Esophagus squamous epithelium (tissue), 5 donors: ENCODE measurements at regions not wholly inside any gene's neighbourhood (a gene's known extent, or its start where the extent isn't known, plus 50 kb on each side); places are given as distances from the start of the nearest gene placed in this dataset.

ENCODE experiments used
- DNase-seq: peaks from one replicate; lab custom pipeline; 2025; lab: John Stamatoyannopoulos, UW
- H3K27ac ChIP-seq, 4 donors: fragments of 200-600 bp; sonication (generic); one replicate each; pipeline ENCODE4 v1.5.1; 2016 to 2019; ENCODE audit warnings: mild to moderate bottlenecking in 1 of 4
- H3K27me3 ChIP-seq, 4 donors: fragments of 200-600 bp; sonication (generic); 1 replicate in 3 of 4; 2 replicates in 1 of 4; pipeline versions ENCODE4 v1.5.1 to v1.6.0; 2017 to 2021; ENCODE audit warnings: antibody characterized with exemption in 1 of 4
- H3K36me3 ChIP-seq, 3 donors: fragments of 200-600 bp; sonication (generic); one replicate each; pipeline ENCODE4 v1.5.1; 2016 to 2019
- H3K4me1 ChIP-seq, 3 donors: fragments of 200-600 bp; sonication (generic); one replicate each; pipeline ENCODE4 v1.5.1; 2017 to 2019
- H3K4me3 ChIP-seq, 4 donors: fragments of 200-600 bp; sonication (generic); 1 replicate in 3 of 4; 2 replicates in 1 of 4; pipeline ENCODE4 v1.5.1; 2016 to 2019; ENCODE audit warnings: mild to moderate bottlenecking in 2 of 4, moderate library complexity in 1 of 4
- H3K9me3 ChIP-seq, 3 donors: fragments of 200-600 bp; sonication (generic); one replicate each; pipeline ENCODE4 v1.5.1; 2016 to 2019
- POLR2A ChIP-seq, 4 donors: fragments of 450-650 bp; IDR thresholded peaks; one replicate each; pipeline ENCODE4 v1.6.1; 2017; ENCODE audit warnings: antibody characterized with exemption in 4 of 4, mild to moderate bottlenecking in 4 of 4, moderate library complexity in 3 of 4
- WGBS, 2 donors: methylation state at CpG; one replicate each; pipeline ENCODE4 v1.1.5; 2018; 5-methylcytosine and 5-hydroxymethylcytosine counted together
- intact Hi-C: fragments of 100-400 bp; cut with DNase I; formaldehyde crosslinking; loops from one replicate; pipeline ENCODE4 v1.15.0; 2022
- TF ChIP-seq, protein P1 (sequence below), 6 experiments: fragments of 450-650 bp in 4 of 6; fragments of 200-600 bp in 2 of 6; sonication (generic) in 2 of 6; IDR thresholded peaks; one replicate each; pipeline ENCODE4 v1.5.1; 2016 to 2019; ENCODE audit warnings: antibody characterized with exemption in 6 of 6, mild to moderate bottlenecking in 4 of 6, moderate library complexity in 4 of 6
- donor health status: DM: yes; HTN: yes; CAD: no.

DNA sequence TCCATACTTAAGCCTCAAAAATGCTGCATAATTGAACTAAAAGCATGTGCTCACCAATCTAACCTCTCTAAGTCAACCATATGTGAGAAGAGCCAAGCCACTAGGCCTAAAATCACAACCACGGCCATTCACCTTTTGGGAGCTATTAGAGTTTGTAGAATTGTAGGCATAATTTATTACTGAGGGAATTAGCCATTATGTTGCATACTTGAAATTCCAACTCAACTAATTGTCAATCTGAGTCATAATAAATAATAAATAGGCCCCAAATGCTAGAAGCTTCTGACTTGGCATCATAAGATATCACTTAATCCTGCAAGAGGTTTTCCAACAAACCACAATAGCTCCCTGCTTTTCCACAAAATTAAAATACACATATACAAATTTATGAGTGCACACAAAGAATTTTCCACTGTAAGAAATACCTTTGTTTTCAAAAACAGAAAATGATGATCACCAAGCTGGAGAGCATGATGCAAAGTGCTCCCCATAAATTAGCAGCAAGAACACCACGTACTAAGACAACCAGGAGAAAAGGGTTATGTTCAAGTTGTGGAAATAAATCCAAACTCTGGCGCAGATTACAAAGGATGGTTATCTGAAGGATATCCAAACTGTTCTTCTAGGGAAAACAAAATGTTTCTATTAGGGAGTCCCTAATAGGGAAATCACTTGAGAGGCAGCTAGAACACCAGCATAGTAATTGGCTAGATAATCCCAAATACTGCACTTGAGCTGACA lies 250.0 kb upstream of the SLC30A5 start:
- Histone ChIP-seq H3K36me3 (no peaks in the 10 kb centered on the region), H3K27ac (no peak overlapping the region), H3K9me3 (no peaks in the 10 kb centered on the region), H3K4me3 (no peak overlapping the region), H3K27me3 (no peaks in the 10 kb centered on the region), H3K4me1 (peaks cover 1 to 26% (median 4%) of the 10 kb centered on the region in 3 donors)
- TF ChIP-seq POLR2A (IDR thresholded peaks at IDR 0.05): no peak
- TF ChIP-seq, protein P1, sequence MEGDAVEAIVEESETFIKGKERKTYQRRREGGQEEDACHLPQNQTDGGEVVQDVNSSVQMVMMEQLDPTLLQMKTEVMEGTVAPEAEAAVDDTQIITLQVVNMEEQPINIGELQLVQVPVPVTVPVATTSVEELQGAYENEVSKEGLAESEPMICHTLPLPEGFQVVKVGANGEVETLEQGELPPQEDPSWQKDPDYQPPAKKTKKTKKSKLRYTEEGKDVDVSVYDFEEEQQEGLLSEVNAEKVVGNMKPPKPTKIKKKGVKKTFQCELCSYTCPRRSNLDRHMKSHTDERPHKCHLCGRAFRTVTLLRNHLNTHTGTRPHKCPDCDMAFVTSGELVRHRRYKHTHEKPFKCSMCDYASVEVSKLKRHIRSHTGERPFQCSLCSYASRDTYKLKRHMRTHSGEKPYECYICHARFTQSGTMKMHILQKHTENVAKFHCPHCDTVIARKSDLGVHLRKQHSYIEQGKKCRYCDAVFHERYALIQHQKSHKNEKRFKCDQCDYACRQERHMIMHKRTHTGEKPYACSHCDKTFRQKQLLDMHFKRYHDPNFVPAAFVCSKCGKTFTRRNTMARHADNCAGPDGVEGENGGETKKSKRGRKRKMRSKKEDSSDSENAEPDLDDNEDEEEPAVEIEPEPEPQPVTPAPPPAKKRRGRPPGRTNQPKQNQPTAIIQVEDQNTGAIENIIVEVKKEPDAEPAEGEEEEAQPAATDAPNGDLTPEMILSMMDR (IDR thresholded peaks at IDR 0.05): no peak
- intact Hi-C loops: no loop called here
- no peak for DNase-seq
- WGBS, 2 donors: 76 to 86% methylated on average over 3 of the region's 3 CpGs

DNA sequence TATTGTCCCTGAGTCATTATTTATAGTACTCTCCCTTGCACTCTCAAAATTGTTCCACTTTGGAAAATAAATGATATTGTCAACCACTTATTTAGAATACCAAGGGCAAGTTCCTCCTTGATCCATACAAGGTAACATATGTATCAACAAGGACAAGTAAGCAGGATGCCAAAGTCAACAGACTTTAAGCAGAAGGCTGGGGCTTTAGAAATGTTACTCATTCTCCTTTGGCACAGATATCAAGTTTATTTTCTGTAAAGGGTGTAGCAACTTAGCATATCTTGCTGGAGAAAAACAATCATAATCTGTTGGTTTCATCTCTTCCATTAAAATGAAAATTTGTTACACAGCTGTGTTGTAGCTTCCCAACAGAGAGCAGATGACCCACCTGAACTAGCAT lies 248.7 kb upstream of the SLC30A5 start:
- Histone ChIP-seq H3K4me3 (no peak overlapping the region), H3K9me3 (no peaks in the 10 kb centered on the region), H3K27ac (no peak overlapping the region), H3K27me3 (no peaks in the 10 kb centered on the region), H3K4me1 (peaks cover 0 to 14% (median 0%) of the 10 kb centered on the region in 3 donors), H3K36me3 (no peaks in the 10 kb centered on the region)
- no peak for TF ChIP-seq POLR2A (IDR thresholded peaks at IDR 0.05)
- TF ChIP-seq, protein P1 (IDR thresholded peaks at IDR 0.05): no peak
- DNase-seq: no peak
- intact Hi-C loops: no loop called here

DNA sequence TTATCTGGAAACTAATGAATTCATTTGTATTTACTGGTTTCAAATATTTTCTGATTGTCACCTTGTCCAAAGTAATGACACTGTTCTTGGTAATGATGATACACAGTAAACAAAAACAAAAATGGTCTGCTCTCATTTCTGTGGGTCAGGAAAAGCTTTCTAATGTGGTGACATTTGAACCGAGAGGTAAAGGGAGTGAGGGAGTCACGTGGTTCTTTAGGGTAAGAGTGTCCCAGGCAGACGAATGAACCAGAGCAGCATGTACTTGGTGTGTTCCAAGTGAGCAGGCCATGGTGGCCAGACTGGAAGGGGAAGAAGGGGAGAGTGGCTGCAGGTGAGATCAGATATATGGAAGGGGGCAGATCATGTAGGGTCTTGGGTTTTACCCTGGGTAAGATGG lies 247.0 kb upstream of the SLC30A5 start:
- TF ChIP-seq, protein P1 (IDR thresholded peaks at IDR 0.05): no peak
- TF ChIP-seq POLR2A (IDR thresholded peaks at IDR 0.05): no peak
- intact Hi-C loops: no loop called here
- Histone ChIP-seq H3K9me3 (peaks cover 0 to 6% (median 0%) of the 10 kb centered on the region in 3 donors), H3K36me3 (no peaks in the 10 kb centered on the region), H3K27ac (no peak overlapping the region), H3K4me3 (no peak overlapping the region), H3K4me1 (peaks cover 0 to 14% (median 0%) of the 10 kb centered on the region in 3 donors), H3K27me3 (no peaks in the 10 kb centered on the region)
- WGBS, 2 donors: 81 to 84% methylated on average over 3 of the region's 3 CpGs
- DNase-seq: no peak

DNA sequence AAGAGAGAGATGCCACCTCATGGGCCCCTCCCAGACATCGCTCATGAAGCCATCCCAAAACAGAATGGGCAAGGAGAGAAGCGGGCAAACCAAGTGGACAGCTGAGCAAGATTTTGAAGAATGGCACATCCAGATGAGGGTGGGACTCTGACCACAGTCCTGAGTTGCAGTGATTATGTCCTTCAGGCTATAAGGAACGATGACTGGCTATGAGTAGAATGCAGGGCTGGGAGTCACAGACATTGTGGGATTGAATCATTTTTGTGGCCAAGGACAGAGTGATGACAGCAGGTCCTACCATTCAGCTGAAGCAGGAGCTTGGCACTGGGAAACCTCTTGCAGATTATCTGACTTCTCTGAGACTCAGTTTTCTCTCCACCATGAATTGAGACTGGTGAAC lies 245.7 kb upstream of the SLC30A5 start:
- TF ChIP-seq, protein P1 (IDR thresholded peaks at IDR 0.05): no peak
- TF ChIP-seq POLR2A (IDR thresholded peaks at IDR 0.05): no peak
- H3K9me3 ChIP-seq: peaks cover 0 to 7% (median 0%) of the 10 kb centered on the region in 3 donors
- no peaks in the 10 kb centered on the region for H3K36me3 ChIP-seq
- no peak for DNase-seq
- 85 to 97% methylated on average over 3 of the region's 3 CpGs for WGBS, 2 donors
- no peaks in the 10 kb centered on the region for H3K27me3 ChIP-seq
- no peak overlapping the region for H3K27ac ChIP-seq
- no peak overlapping the region for H3K4me3 ChIP-seq
- H3K4me1 ChIP-seq: peaks cover 0 to 14% (median 0%) of the 10 kb centered on the region in 3 donors
- intact Hi-C loops: no loop called here

DNA sequence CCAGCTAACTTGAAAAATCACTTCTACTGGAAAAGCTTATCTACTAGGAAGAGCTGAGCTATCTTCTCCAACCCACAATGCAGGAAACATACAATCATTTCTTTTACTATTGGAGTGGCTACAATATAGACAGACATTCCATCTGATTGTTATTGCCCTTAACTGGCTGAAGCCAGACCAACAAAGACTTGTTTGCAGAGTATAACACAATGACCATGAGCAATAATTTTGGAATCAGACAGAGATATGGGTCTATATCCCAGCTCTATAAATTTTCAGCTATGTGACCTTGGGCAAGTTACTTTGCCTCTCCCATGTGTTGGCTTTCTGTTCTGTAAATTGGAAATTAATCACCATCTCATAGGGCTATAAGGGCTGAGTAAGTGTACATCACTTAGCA lies 244.7 kb upstream of the SLC30A5 start:
- no peaks in the 10 kb centered on the region for H3K27me3 ChIP-seq
- H3K4me1 ChIP-seq: peaks cover 0 to 14% (median 0%) of the 10 kb centered on the region in 3 donors
- H3K4me3 ChIP-seq: no peak overlapping the region
- TF ChIP-seq, protein P1 (IDR thresholded peaks at IDR 0.05): no peak
- TF ChIP-seq POLR2A (IDR thresholded peaks at IDR 0.05): no peak
- DNase-seq: no peak
- H3K27ac ChIP-seq: no peak overlapping the region
- H3K36me3 ChIP-seq: no peaks in the 10 kb centered on the region
- intact Hi-C loops: no loop called here
- H3K9me3 ChIP-seq: peaks cover 0 to 7% (median 0%) of the 10 kb centered on the region in 3 donors
